ENCODE measurements at regions not wholly inside any gene's neighbourhood (a gene's known extent, or its start where the extent isn't known, plus 50 kb on each side); places are given as distances from the start of the nearest gene placed in this dataset.

- DNase-seq (ENCODE audit: insufficient read length, low spot score) (no peak), FAIRE-seq (no peak)
- TF ChIP-seq POLR2AphosphoS5 (IDR thresholded peaks at IDR 0.05; ENCODE audit: low read depth, low read length) (no peak), POLR2A (IDR thresholded peaks at IDR 0.05; ENCODE audit: low read depth, low read length) (no peak), PAX5 (IDR thresholded peaks at IDR 0.05; ENCODE audit: insufficient read depth, low read length, severe bottlenecking) (no peak), POU2F2 (IDR thresholded peaks at IDR 0.05; ENCODE audit: low read depth, low read length) (no peak), SPI1 (IDR thresholded peaks at IDR 0.05; ENCODE audit: low read depth, low read length) (no peak), TAF1 (IDR thresholded peaks at IDR 0.05; ENCODE audit: low read depth, low read length) (no peak)
Measured at GRCh38 chr21:14321042-14321441, 61.9 kb downstream of the HSPA13 start.

DNA sequence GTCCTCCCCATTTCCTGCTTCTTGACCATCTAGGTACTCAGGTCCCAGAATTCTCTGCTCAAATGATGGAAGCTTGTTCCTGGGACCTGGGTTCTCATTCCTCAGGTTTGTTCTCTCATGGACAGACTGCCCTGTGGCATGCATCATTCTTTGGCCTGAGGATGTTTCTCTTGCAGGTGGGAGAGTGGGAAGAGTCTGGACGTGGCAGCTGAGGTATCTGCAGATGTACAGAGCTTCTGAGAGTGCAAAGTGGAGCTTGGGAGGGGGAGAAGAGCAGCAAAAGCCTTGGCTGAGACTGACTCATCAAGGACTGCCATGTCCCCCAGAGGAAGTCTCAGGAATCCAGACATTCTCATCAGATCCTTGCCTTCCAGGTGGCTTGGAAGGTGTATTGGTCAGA lies 63.1 kb downstream of the HSPA13 start:
- FAIRE-seq (no peak), DNase-seq (ENCODE audit: insufficient read length, low spot score) (no peak)
- TF ChIP-seq POLR2A (IDR thresholded peaks at IDR 0.05; ENCODE audit: low read depth, low read length) = no peak

DNA sequence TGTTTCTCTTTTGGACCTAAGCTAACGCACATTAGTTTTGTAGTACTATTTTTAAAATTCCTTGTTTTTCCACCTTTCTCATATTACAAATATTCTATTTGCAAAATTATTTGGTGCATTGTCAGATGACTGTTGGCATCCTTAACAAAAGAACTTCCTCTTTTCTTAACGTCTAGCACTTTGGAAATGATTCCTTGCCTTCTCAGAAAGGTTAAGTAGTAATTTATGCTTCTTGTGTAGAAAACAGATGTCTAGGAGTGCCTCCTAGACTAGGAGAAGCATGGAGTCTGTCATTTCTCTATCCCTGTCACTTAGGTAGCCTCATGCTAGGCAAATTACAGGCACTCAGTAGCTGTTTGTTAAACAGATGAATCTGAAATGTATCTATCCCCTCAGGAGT lies 64.4 kb downstream of the HSPA13 start:
- no peak for DNase-seq (ENCODE audit: insufficient read length, low spot score)
- TF ChIP-seq TAF1 (IDR thresholded peaks at IDR 0.05; ENCODE audit: low read depth, low read length) (no peak), POU2F2 (IDR thresholded peaks at IDR 0.05; ENCODE audit: low read depth, low read length) (no peak), SPI1 (IDR thresholded peaks at IDR 0.05; ENCODE audit: low read depth, low read length) (no peak), PAX5 (IDR thresholded peaks at IDR 0.05; ENCODE audit: insufficient read depth, low read length, severe bottlenecking) (no peak), POLR2A (IDR thresholded peaks at IDR 0.05; ENCODE audit: low read depth, low read length) (no peak), POLR2AphosphoS5 (IDR thresholded peaks at IDR 0.05; ENCODE audit: low read depth, low read length) (no peak)
- no peak for FAIRE-seq

DNA sequence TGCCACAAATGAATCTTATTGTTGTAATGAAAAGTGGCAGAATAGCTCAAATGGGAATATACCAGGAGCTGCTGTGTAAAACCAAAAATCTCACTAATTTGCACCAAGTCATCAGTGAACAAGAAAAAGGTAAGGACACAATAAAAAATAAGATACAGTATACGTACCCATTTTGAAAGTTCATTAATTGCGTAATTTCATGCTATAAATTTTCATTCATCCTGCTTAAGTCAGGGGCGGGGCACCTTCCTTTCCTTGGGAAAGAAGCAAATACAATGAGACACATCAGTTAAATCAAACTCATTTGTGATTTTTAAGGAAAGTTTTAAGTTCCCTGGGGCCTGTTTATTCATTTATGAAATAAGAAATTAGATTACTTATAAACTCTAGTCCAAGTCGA lies 65.4 kb downstream of the HSPA13 start:
- TF ChIP-seq POLR2AphosphoS5 (IDR thresholded peaks at IDR 0.05; ENCODE audit: low read depth, low read length) (no peak), SPI1 (IDR thresholded peaks at IDR 0.05; ENCODE audit: low read depth, low read length) (no peak), TAF1 (IDR thresholded peaks at IDR 0.05; ENCODE audit: low read depth, low read length) (no peak), PAX5 (IDR thresholded peaks at IDR 0.05; ENCODE audit: insufficient read depth, low read length, severe bottlenecking) (no peak), POU2F2 (IDR thresholded peaks at IDR 0.05; ENCODE audit: low read depth, low read length) (no peak), POLR2A (IDR thresholded peaks at IDR 0.05; ENCODE audit: low read depth, low read length) (no peak)
- DNase-seq (ENCODE audit: insufficient read length, low spot score) (no peak), FAIRE-seq (no peak)

DNA sequence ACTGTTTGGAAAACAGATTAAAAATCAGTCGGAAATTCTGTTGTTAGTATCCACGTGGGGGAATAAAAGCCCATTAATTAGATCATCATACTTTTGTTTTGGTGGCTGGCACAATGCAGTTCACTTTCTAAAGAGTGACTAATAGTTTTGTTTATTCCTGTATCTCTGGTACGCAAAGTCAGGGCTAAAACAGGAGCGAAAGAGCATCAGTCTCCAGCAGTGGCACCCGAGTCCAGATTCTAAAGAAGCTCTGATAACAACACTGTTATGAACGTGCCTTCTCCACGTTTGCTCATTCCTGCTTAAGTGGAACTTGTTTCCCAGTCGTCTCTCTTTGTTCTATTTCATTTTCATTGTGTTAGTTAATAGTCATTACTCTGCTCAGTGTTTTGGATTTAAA lies 69.6 kb downstream of the HSPA13 start:
- no peak for TF ChIP-seq POU2F2 (IDR thresholded peaks at IDR 0.05; ENCODE audit: low read depth, low read length)
- TF ChIP-seq SPI1 (IDR thresholded peaks at IDR 0.05; ENCODE audit: low read depth, low read length) = no peak
- TF ChIP-seq POLR2A (IDR thresholded peaks at IDR 0.05; ENCODE audit: low read depth, low read length) = no peak
- TF ChIP-seq TAF1 (IDR thresholded peaks at IDR 0.05; ENCODE audit: low read depth, low read length) = no peak
- TF ChIP-seq POLR2AphosphoS5 (IDR thresholded peaks at IDR 0.05; ENCODE audit: low read depth, low read length) = no peak
- TF ChIP-seq PAX5 (IDR thresholded peaks at IDR 0.05; ENCODE audit: insufficient read depth, low read length, severe bottlenecking) = no peak
- no peak for FAIRE-seq

DNA sequence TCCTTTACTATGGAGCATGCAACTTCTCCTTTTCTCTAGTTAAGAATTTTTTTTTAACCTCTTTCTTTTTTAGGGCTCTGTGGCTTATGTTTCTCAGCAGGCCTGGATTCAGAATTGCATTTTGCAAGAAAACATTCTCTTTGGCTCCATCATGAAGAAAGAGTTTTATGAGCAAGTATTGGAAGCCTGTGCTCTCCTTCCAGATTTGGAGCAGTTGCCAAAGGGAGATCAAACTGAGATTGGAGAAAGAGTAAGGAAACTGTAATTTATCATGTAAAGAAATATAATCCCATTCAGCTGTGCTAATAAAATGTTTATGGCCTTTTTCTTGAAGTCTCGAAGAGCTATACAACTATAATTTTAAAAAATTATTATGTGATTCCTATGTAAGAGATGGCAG lies 70.1 kb downstream of the HSPA13 start:
- TF ChIP-seq POLR2AphosphoS5 (IDR thresholded peaks at IDR 0.05; ENCODE audit: low read depth, low read length) = no peak
- TF ChIP-seq POU2F2 (IDR thresholded peaks at IDR 0.05; ENCODE audit: low read depth, low read length) = no peak
- TF ChIP-seq SPI1 (IDR thresholded peaks at IDR 0.05; ENCODE audit: low read depth, low read length) = no peak
- no peak for TF ChIP-seq PAX5 (IDR thresholded peaks at IDR 0.05; ENCODE audit: insufficient read depth, low read length, severe bottlenecking)
- TF ChIP-seq POLR2A (IDR thresholded peaks at IDR 0.05; ENCODE audit: low read depth, low read length) = no peak
- no peak for TF ChIP-seq TAF1 (IDR thresholded peaks at IDR 0.05; ENCODE audit: low read depth, low read length)
- FAIRE-seq (no peak), DNase-seq (ENCODE audit: insufficient read length, low spot score) (no peak)

More for the DNA sequence above, 69.6 kb downstream of the HSPA13 start:
- no peak for DNase-seq (ENCODE audit: insufficient read length, low spot score)

- no peak for TF ChIP-seq POLR2A (IDR thresholded peaks at IDR 0.05; ENCODE audit: low read depth, low read length)
- peak; percentile 97 for TF ChIP-seq SPI1 (IDR thresholded peaks at IDR 0.05; ENCODE audit: low read depth, low read length)
- TF ChIP-seq POLR2AphosphoS5 (IDR thresholded peaks at IDR 0.05; ENCODE audit: low read depth, low read length) = no peak
- TF ChIP-seq TAF1 (IDR thresholded peaks at IDR 0.05; ENCODE audit: low read depth, low read length) = no peak
- no peak for TF ChIP-seq PAX5 (IDR thresholded peaks at IDR 0.05; ENCODE audit: insufficient read depth, low read length, severe bottlenecking)
- FAIRE-seq (no peak), DNase-seq (ENCODE audit: insufficient read length, low spot score) (no peak)
Measured at GRCh38 chr21:14308234-14308633, 74.7 kb downstream of the HSPA13 start.

DNA sequence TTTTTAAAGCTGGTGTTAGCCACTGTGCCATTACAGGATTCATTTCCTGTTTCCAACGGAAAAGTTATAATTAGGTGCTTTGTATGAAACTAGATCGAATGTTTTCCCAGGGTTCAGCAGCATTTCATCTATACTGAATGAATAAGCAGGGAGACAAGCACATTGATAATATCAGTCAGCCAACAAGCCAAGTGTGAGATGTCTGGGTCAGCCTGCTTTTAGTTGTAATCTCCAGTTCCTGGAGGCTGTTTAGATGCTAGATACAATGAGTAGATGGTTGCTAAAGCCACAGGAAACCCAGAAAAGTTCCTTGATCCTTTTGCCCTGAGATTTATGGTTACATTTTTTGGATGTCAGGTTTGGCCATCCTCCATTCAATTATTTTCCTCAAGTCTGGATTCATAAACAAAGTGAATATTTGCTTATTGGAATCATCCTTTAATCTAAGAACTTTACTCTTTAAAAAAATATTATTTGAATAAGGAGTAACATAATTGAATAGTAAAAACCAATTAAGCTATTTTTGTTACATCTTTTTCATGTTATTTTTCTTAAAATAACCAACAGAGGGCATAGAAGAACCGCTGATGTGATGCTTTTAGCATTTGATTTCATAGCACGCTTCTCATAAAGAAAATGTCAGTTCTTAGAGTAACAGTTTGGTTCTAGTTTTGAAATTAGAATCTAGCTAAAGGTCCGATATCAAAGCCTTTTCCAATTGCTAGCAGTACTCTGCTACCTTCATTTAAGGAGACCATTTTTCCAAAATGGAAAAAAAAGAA lies 76.6 kb downstream of the HSPA13 start:
- no peak for DNase-seq (ENCODE audit: insufficient read length, low spot score)
- no peak for TF ChIP-seq PAX5 (IDR thresholded peaks at IDR 0.05; ENCODE audit: insufficient read depth, low read length, severe bottlenecking)
- no peak for TF ChIP-seq POU2F2 (IDR thresholded peaks at IDR 0.05; ENCODE audit: low read depth, low read length)
- no peak for TF ChIP-seq TAF1 (IDR thresholded peaks at IDR 0.05; ENCODE audit: low read depth, low read length)
- no peak for TF ChIP-seq POLR2AphosphoS5 (IDR thresholded peaks at IDR 0.05; ENCODE audit: low read depth, low read length)
- TF ChIP-seq POLR2A (IDR thresholded peaks at IDR 0.05; ENCODE audit: low read depth, low read length) = no peak
- TF ChIP-seq SPI1 (IDR thresholded peaks at IDR 0.05; ENCODE audit: low read depth, low read length) = no peak
- FAIRE-seq = no peak

GRCh38 chr21:14303731-14304488 lies 79.0 kb downstream of the HSPA13 start:
- no peak for TF ChIP-seq TAF1 (IDR thresholded peaks at IDR 0.05; ENCODE audit: low read depth, low read length)
- TF ChIP-seq POU2F2 (IDR thresholded peaks at IDR 0.05; ENCODE audit: low read depth, low read length) = no peak
- FAIRE-seq = no peak
- DNase-seq (ENCODE audit: insufficient read length, low spot score) = no peak

- no peak for FAIRE-seq
- no peak for TF ChIP-seq SPI1 (IDR thresholded peaks at IDR 0.05; ENCODE audit: low read depth, low read length)
- no peak for TF ChIP-seq PAX5 (IDR thresholded peaks at IDR 0.05; ENCODE audit: insufficient read depth, low read length, severe bottlenecking)
- no peak for TF ChIP-seq POLR2A (IDR thresholded peaks at IDR 0.05; ENCODE audit: low read depth, low read length)
- TF ChIP-seq POU2F2 (IDR thresholded peaks at IDR 0.05; ENCODE audit: low read depth, low read length) = no peak
- no peak for TF ChIP-seq POLR2AphosphoS5 (IDR thresholded peaks at IDR 0.05; ENCODE audit: low read depth, low read length)
- no peak for TF ChIP-seq TAF1 (IDR thresholded peaks at IDR 0.05; ENCODE audit: low read depth, low read length)
- DNase-seq (ENCODE audit: insufficient read length, low spot score) = no peak
Measured at GRCh38 chr21:14300074-14300473, 82.9 kb downstream of the HSPA13 start.
